Transverse colon (tissue), 3 donors: ENCODE measurements at regions not wholly inside any gene's neighbourhood (a gene's known extent, or its start where the extent isn't known, plus 50 kb on each side); places are given as distances from the start of the nearest gene placed in this dataset.

Experiments
- POLR2A ChIP-seq: fragments of 450-650 bp; IDR thresholded peaks from one replicate; pipeline ENCODE4 v1.6.1; 2016; ENCODE audit warnings: antibody characterized with exemption, mild to moderate bottlenecking, moderate library complexity
- POLR2AphosphoS5 ChIP-seq, 3 donors: sonication (generic); formaldehyde crosslinking; IDR thresholded peaks; one replicate each; pipeline ENCODE4 v1.6.1; 2016; ENCODE audit warnings: antibody characterized with exemption in 3 of 3

DNA sequence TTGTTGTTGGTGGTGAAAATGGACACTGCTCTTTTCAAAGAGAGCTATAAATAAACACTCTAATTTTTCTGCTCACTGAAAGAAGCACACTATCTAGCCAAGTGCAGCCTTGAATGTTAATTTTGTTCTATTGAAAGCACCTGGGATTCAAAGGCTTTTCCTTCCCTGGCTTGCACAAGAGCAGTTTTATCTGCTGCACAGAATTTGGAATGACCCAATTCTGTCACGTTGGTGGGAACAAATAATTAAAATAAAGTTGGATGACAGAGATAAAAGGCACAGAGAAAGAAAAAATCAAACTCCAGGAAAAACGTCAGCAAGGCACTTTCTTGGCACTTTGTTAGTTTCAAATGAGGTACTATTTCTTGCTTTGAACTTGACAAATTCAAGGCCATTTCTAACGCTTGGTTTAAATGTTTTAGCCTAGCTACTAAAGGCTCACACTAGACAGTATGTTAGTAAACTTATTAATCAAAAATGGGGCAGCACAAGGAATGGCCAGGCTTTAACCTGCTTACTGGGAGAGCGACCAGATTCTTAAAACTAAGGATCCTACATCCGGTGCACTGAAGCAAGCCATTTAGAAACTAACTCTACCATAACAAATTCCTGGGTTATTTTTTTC lies 145.5 kb upstream of the ARG1 start:
- TF ChIP-seq POLR2A (no peak), POLR2AphosphoS5 (IDR thresholded peaks at IDR 0.05) (no peak)
